ENCODE measurements at regions not wholly inside any gene's neighbourhood (a gene's known extent, or its start where the extent isn't known, plus 50 kb on each side); places are given as distances from the start of the nearest gene placed in this dataset.
A peak's percentile ranks its signal among the peaks of the same experiment; 100 is the strongest.

- TF ChIP-seq ZNF343 (CRISPR knock-in tag; IDR thresholded peaks at IDR 0.05) = no peak
- peak; percentile 99 for TF ChIP-seq ZBTB26 (CRISPR knock-in tag; IDR thresholded peaks at IDR 0.05; ENCODE audit: borderline replicate concordance)
- no peak for TF ChIP-seq GATAD1 (CRISPR knock-in tag; IDR thresholded peaks at IDR 0.05)
- no peak for TF ChIP-seq KLF6 (CRISPR knock-in tag; IDR thresholded peaks at IDR 0.05)
- TF ChIP-seq AHDC1 (CRISPR knock-in tag; IDR thresholded peaks at IDR 0.05; ENCODE audit: borderline replicate concordance) = no peak
- no peak for TF ChIP-seq DNMT3B (CRISPR knock-in tag; conservative IDR thresholded peaks at IDR 0.05)
- TF ChIP-seq FOXJ3 (CRISPR knock-in tag; IDR thresholded peaks at IDR 0.05; ENCODE audit: borderline replicate concordance) = no peak
- no peak for TF ChIP-seq GLI4 (CRISPR knock-in tag; IDR thresholded peaks at IDR 0.05; ENCODE audit: borderline replicate concordance)
- TF ChIP-seq ZNF703 (CRISPR knock-in tag; IDR thresholded peaks at IDR 0.05; ENCODE audit: borderline replicate concordance) = no peak
- no peak; the same call in 1 of the 2 replicates for TF ChIP-seq NFKB2 (CRISPR knock-in tag; IDR thresholded peaks at IDR 0.05; ENCODE audit: borderline replicate concordance)
- TF ChIP-seq, protein P1, sequence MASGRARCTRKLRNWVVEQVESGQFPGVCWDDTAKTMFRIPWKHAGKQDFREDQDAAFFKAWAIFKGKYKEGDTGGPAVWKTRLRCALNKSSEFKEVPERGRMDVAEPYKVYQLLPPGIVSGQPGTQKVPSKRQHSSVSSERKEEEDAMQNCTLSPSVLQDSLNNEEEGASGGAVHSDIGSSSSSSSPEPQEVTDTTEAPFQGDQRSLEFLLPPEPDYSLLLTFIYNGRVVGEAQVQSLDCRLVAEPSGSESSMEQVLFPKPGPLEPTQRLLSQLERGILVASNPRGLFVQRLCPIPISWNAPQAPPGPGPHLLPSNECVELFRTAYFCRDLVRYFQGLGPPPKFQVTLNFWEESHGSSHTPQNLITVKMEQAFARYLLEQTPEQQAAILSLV (CRISPR knock-in tag; IDR thresholded peaks at IDR 0.05; ENCODE audit: borderline replicate concordance) = peak; percentile 36; the same call in 1 of the 2 replicates
- no peak for TF ChIP-seq ZBTB8A (CRISPR knock-in tag; IDR thresholded peaks at IDR 0.05; ENCODE audit: borderline replicate concordance, low read depth)
- no peak for TF ChIP-seq KLF15 (CRISPR knock-in tag; IDR thresholded peaks at IDR 0.05; ENCODE audit: borderline replicate concordance)
- TF ChIP-seq RFX3 (CRISPR knock-in tag; IDR thresholded peaks at IDR 0.05) = no peak
- TF ChIP-seq SAFB2 (CRISPR knock-in tag; IDR thresholded peaks at IDR 0.05; ENCODE audit: borderline replicate concordance, low read depth) = no peak
- no peak; the same call in 1 of the 2 replicates for TF ChIP-seq ZNF160 (CRISPR knock-in tag; IDR thresholded peaks at IDR 0.05)
- TF ChIP-seq, protein P2, sequence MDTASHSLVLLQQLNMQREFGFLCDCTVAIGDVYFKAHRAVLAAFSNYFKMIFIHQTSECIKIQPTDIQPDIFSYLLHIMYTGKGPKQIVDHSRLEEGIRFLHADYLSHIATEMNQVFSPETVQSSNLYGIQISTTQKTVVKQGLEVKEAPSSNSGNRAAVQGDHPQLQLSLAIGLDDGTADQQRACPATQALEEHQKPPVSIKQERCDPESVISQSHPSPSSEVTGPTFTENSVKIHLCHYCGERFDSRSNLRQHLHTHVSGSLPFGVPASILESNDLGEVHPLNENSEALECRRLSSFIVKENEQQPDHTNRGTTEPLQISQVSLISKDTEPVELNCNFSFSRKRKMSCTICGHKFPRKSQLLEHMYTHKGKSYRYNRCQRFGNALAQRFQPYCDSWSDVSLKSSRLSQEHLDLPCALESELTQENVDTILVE (CRISPR knock-in tag; IDR thresholded peaks at IDR 0.05) = no peak
- no peak for TF ChIP-seq THRA (CRISPR knock-in tag; IDR thresholded peaks at IDR 0.05; ENCODE audit: borderline replicate concordance)
These were observed 149.3 kb upstream of the SHH start (continued) for GRCh38 chr7:155961241-155962190.

Data from HepG2 (cell line).